ENCODE measurements at regions not wholly inside any gene's neighbourhood (a gene's known extent, or its start where the extent isn't known, plus 50 kb on each side); places are given as distances from the start of the nearest gene placed in this dataset.
"Not testable (repeated sequence)": the region's sequence is repeated elsewhere in the genome, so short reads cannot be mapped to it uniquely, and the experiment has no call there.

DNA sequence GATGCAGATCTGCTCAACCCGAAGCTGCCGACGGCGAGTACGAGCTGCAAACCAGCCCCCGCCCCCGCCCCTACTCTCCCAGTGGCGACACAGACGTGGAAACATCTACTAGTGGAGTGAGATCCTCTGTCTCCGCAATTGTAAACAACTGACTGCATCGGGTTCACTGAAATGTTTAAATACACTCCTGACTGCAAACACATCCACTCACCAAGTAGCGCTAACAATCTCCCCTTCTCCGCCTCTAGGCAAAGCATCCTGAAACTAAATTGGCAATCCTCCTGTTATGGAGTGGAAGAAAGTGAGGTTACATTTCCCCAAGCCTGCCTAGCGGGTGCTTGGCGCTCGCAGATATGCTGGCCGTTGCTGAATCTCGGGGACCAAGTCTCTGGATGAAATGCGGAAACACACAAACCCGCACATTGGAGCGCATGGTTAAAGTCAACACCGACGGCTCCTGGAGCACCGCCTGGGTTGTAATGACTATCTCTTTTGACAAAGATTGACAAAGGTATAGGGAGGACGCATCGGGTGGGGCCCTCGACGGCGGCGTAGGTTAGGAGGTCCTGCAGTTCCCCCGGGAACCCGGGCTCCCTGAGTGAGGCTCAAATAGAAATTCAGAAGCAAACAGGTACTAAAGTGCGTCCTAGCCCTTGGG, 117.0 kb upstream of the TEX13C start:
- peak; percentile 81 for DNase-seq

GRCh38 chrX:125203365-125203736, 116.3 kb upstream of the TEX13C start:
- DNase-seq, result no peak

DNA sequence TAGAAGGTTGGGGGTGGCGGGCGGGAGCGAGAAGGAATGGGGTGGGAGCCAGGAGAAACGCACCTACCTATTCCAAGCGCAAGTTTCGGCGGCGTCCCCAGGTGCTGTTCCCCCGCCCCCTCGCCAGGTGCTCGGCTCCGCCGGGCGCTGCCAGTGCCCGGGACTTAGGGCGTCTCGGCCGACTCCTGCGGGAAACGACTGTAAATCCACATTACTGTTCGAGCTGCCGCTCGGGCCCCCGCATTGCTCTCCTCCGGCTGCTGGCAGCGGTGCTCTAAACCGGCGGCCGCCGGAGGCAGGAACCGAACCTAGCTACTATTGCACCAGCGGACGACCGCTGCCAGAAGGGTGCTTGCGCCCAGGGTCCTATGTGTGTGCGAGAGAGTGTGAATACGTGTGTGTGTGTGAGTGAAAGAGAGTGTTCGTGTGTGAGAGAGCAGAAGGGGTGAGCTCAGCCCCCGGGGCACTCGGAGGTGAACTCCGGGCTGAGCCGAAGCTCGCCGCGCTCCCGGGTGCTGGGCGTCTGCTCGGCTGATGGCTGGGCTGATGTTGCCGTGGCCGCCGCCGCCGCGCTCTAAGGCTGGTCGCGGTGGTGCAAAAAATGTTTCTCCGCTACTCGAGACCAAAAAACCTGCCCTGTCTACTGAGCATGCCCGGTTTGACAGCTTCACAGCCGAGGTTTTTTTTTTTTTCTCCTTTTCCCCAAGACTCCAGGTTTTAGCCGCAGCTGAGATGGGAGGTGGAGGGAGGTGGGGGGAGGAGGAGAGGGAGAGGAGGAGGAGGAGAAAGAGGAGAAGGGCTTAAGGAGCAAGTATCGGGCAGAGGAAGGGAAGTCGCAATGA, 115.7 kb upstream of the TEX13C start:
- peak; percentile 93 for DNase-seq

DNA sequence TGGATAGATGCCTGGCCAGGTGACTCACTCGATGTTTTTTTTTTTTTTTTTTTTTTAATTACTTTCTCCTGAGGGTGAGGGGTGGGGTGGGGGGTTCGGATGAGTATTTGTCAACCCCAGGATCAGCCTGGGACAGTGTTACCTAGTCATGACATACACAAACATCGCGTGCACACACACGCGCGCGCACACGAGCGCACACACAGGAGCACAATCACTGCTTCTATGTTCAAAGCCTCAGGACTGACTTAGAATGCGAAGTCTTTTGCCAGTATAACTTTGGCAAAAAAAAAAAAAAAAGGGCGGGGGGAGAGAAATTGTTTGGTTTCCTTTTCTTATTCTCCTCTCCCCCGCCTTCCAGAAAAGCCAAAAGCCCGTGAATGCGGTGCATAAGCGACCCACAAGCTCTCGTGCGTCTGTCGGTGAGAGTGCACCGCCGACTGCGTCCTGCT, 115.0 kb upstream of the TEX13C start:
- DNase-seq, result peak; percentile 71

DNA sequence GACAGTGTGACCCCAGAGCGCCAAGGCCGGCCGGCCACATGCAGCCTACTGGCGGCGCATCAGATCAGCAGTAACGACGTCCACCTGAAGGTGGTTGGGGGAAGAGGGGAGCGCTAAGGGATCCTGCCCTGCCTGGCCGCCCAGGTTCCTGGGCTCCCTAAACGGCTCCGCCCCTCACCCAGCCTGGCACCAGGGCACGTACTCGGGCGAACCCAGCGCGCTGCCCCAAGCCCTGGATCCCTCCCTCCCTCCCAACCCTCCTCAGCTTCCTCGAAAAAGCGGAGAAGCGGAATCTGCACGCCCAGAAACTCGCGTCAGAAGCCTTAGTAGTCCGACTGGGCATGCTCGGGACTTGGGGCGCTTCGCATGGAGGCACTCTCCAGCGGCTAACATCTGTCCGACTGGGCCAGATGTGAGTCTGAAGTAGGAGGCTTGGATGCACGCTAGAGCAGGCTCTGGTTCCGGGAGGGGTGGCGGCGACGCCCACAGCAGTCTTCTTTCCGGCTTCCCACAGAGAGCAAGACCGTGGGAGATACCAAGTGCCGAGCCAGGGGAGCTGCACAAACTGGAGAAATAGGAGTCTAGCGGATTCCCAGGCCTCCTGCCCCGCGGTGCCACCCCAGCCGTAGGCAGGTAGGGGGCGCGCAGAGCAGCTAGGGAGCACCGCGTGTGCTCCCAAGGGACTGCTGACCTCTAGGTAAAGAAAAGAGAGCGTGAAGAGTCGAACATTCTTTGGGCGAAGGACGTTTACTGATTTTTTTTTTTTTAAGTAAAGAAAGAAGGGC, 114.3 kb upstream of the TEX13C start:
- DNase-seq, result peak; percentile 99

DNA sequence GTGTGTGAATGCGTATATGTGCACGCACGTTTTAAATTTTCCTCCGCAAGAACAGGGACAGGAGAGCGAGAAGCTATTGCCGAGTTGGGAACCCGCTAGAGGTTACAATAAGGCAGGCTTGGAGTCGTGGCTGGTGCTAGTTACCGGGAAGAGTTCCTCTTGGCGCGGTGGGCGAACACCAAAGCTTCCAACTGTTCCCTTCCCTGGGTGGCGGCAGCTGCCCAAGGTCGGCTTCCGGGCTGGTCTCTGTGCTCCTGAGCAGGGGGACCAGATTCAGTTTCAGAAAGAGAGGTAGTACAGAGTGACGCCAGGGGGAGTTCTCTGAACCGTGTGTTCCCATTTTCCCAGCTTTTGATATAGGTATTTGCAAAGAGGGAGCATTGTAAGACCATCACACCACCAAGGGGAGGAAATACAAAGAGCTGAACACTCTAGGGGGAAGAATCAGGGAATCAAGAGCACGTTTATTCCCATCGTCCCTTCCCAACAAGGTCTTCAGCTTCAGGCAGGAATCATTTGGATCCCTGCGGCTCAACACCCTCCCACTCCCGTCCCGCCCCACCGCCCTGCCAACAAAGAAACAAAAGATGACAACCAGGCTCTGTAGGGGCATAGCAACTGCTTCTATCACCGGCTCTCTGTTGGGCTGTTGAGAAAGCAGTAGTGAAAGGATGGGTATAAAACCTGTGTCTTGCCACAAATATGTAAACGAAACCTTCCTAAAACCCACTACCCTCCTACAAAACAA, 113.6 kb upstream of the TEX13C start:
- peak; percentile 88 for DNase-seq

GRCh38 chrX:125210146-125210545, 109.5 kb upstream of the TEX13C start:
- no peak for DNase-seq

GRCh38 chrX:125219852-125220251, 99.8 kb upstream of the TEX13C start:
- no peak for DNase-seq

GRCh38 chrX:125236955-125237354, 82.7 kb upstream of the TEX13C start:
- no peak for DNase-seq

- DNase-seq, result no peak
These were observed 70.7 kb upstream of the TEX13C start for GRCh38 chrX:125248931-125249330.

DNA sequence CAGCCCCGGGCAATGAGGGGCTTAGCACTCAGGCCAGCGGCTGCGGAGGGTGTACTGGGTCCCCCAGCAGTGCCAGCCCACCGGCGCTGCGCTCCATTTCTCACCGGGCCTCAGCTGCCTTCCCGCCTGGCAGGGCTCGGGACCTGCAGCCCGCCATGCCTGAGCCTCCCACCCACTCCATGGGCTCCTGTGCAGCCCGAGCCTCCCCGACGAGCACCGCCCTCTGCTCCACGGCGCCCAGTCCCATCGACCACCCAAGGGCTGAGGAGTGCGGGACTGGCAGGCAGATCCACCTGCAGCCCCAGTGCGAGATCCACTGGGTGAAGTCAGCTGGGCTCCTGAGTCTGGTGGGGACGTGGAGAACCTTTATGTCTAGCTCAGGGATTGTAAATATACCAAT, 63.9 kb upstream of the TEX13C start:
- DNase-seq, result not testable (repeated sequence)

- no peak for DNase-seq
These were observed 56.8 kb upstream of the TEX13C start for GRCh38 chrX:125262836-125263235.

DNA sequence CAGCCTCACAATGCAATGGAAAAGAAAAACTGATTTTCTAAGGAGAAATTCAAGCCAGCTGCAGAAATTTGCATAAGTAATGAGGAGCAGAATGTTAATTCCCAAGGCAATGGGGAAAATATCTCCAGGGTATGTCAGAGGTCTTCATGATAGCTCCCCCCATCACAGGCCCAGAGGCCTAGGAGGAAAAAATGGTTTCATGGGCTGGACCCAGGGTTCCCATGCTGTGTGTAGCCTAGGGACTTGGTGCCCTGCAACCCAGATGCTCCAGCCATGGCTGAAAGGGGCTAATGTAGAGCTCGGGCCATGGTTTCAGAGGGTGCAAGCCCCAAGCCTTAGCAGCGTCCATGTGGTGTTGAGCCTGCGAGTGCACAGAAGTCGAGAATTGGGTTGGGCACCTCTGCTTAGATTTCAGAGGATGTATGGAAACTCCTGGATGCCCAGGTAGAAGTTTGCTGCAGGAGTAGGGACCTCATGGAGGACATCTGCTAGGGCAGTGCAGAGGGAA, 53.5 kb upstream of the TEX13C start:
- DNase-seq, result no peak
